Suprapubic skin (tissue), 4 donors: ENCODE measurements at regions not wholly inside any gene's neighbourhood (a gene's known extent, or its start where the extent isn't known, plus 50 kb on each side); places are given as distances from the start of the nearest gene placed in this dataset.

Experiments
- EP300 ChIP-seq: sonication (generic); formaldehyde crosslinking; IDR thresholded peaks from one replicate; pipeline ENCODE4 v1.6.1; 2017; ENCODE audit warnings: antibody characterized with exemption
- POLR2A ChIP-seq, 2 donors: fragments of 450-650 bp; IDR thresholded peaks; one replicate each; pipeline ENCODE4 v1.6.1; 2017; ENCODE audit warnings: antibody characterized with exemption in 2 of 2, mild to moderate bottlenecking in 2 of 2, moderate library complexity in 2 of 2
- POLR2AphosphoS5 ChIP-seq, 3 donors: sonication (generic); formaldehyde crosslinking; IDR thresholded peaks; one replicate each; pipeline ENCODE4 v1.6.1; 2017; ENCODE audit warnings: antibody characterized with exemption in 3 of 3
- TF ChIP-seq, protein P1 (sequence below), 2 donors: fragments of 200-600 bp in 1 of 2; fragments of 450-650 bp in 1 of 2; sonication (generic) in 1 of 2; IDR thresholded peaks; one replicate each; pipeline ENCODE4 v1.5.1; 2016 to 2019; ENCODE audit warnings: antibody characterized with exemption in 2 of 2, mild to moderate bottlenecking in 1 of 2, moderate library complexity in 1 of 2

DNA sequence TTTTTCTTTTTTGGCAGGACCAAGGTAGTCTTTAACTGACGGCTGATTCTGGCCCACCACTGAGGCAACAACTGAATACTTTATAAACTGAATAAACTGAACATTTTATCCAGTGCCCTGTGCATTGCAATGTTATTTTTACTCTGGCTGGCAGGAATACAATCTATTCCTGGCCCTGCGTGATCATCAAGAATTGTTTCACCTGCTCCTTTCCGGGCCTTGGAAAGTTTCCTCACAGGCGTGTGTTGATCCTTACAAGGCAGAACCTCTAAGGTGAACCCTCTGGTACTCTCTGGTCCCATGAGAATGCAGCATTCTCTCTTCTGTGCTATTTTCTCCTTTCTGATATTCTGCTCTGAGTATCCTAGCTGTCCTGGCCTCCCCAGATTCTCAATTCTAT, 113.7 kb upstream of the KLHL29 start:
- TF ChIP-seq, protein P1, sequence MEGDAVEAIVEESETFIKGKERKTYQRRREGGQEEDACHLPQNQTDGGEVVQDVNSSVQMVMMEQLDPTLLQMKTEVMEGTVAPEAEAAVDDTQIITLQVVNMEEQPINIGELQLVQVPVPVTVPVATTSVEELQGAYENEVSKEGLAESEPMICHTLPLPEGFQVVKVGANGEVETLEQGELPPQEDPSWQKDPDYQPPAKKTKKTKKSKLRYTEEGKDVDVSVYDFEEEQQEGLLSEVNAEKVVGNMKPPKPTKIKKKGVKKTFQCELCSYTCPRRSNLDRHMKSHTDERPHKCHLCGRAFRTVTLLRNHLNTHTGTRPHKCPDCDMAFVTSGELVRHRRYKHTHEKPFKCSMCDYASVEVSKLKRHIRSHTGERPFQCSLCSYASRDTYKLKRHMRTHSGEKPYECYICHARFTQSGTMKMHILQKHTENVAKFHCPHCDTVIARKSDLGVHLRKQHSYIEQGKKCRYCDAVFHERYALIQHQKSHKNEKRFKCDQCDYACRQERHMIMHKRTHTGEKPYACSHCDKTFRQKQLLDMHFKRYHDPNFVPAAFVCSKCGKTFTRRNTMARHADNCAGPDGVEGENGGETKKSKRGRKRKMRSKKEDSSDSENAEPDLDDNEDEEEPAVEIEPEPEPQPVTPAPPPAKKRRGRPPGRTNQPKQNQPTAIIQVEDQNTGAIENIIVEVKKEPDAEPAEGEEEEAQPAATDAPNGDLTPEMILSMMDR (IDR thresholded peaks at IDR 0.05) = no peak
- TF ChIP-seq POLR2AphosphoS5 (IDR thresholded peaks at IDR 0.05) = no peak
- no peak for TF ChIP-seq POLR2A (IDR thresholded peaks at IDR 0.05)
- no peak for TF ChIP-seq EP300
